SK-N-SH (cell line): ENCODE measurements at regions not wholly inside any gene's neighbourhood (a gene's known extent, or its start where the extent isn't known, plus 50 kb on each side); places are given as distances from the start of the nearest gene placed in this dataset.

Experiments
- CTCF ChIA-PET: fragments of 300-600, 350-600 bp; formaldehyde crosslinking; extraction: SDS; loops from one replicate; lab custom pipeline; 2021; lab: Yijun Ruan, JAX
- POLR2A ChIA-PET: fragments of 350-600 bp; sonication (Branson Sonifier 250); formaldehyde crosslinking; extraction: SDS; loops from one replicate; lab custom pipeline; 2020; ENCODE audit warnings: antibody characterized with exemption, inconsistent platforms; lab: Yijun Ruan, JAX
- DNase-seq: peaks from one replicate; pipeline ENCODE4 v3.0.0; 2012
- H2AFZ ChIP-seq: fragments of 200-600 bp; sonication (generic); 2 replicates; pipeline ENCODE4 v1.8.1; 2016; ENCODE audit warnings: antibody characterized with exemption, mild to moderate bottlenecking, low read depth
- H3F3A ChIP-seq: fragments of 200-600 bp; sonication (generic); replicated peaks from 2 replicates; pipeline ENCODE3; 2016; ENCODE audit warnings: antibody characterized with exemption, mild to moderate bottlenecking; ENCODE audit not compliant: insufficient read depth
- H3K27ac ChIP-seq, 2 experiments: fragments of 200-500 bp in 1 of 2; fragments of 200-600 bp in 1 of 2; sonication (Bioruptor generic) in 1 of 2; sonication (generic), shearing (Covaris generic) in 1 of 2; 2 replicates each; pipeline versions ENCODE4 v1.5.1 to v1.6.1; 2014 to 2016; ENCODE audit warnings: low read depth in 2 of 2, inconsistent platforms in 1 of 2, low read length in 1 of 2, mild to moderate bottlenecking in 1 of 2, mixed read lengths in 1 of 2
- H3K27me3 ChIP-seq: fragments of 200-600 bp; sonication (generic), shearing (Covaris generic); 2 replicates; pipeline ENCODE4 v1.6.1; 2016; ENCODE audit warnings: mixed run types; ENCODE audit not compliant: insufficient read depth
- H3K36me3 ChIP-seq, 2 experiments: fragments of 200-500 bp in 1 of 2; fragments of 200-600 bp in 1 of 2; sonication (Bioruptor generic) in 1 of 2; sonication (generic) in 1 of 2; replicated peaks in 1 of 2; 2 replicates each; pipeline versions ENCODE3 to v1.5.1; 2014 to 2016; ENCODE audit warnings: low read length in 1 of 2, mild to moderate bottlenecking in 1 of 2; ENCODE audit not compliant: insufficient read depth in 2 of 2, control insufficient read depth in 1 of 2
- H3K4me1 ChIP-seq, 2 experiments: fragments of 200-500 bp in 1 of 2; fragments of 200-600 bp in 1 of 2; sonication (Bioruptor generic) in 1 of 2; sonication (generic), shearing (Covaris generic) in 1 of 2; 2 replicates each; pipeline versions ENCODE4 v1.5.1 to v1.6.1; 2014 to 2016; ENCODE audit warnings: low read depth in 1 of 2, low read length in 1 of 2, mixed run types in 1 of 2; ENCODE audit not compliant: insufficient read depth in 2 of 2, control insufficient read depth in 1 of 2
- H3K4me2 ChIP-seq: fragments of 200-600 bp; sonication (generic), shearing (Covaris generic); 2 replicates; pipeline ENCODE4 v1.6.1; 2017; ENCODE audit warnings: mixed run types
- H3K4me3 ChIP-seq, 2 experiments: fragments of 200-500 bp in 1 of 2; fragments of 200-600 bp in 1 of 2; sonication (Bioruptor generic) in 1 of 2; sonication (generic), shearing (Covaris generic) in 1 of 2; 2 replicates each; pipeline versions ENCODE4 v1.5.1 to v1.8.1; 2014 to 2016; ENCODE audit warnings: low read depth in 2 of 2, inconsistent platforms in 1 of 2, low read length in 1 of 2, mild to moderate bottlenecking in 1 of 2, mixed read lengths in 1 of 2, moderate library complexity in 1 of 2
- H3K79me2 ChIP-seq: fragments of 200-600 bp; sonication (generic); 2 replicates; pipeline ENCODE4 v1.8.1; 2017; ENCODE audit warnings: mild to moderate bottlenecking; ENCODE audit not compliant: insufficient read depth
- H3K9ac ChIP-seq: fragments of 200-600 bp; sonication (generic); 2 replicates; pipeline ENCODE4 v1.6.1; 2017; ENCODE audit warnings: mixed run types
- H3K9me2 ChIP-seq: fragments of 200-600 bp; sonication (generic); 2 replicates; pipeline ENCODE4 v1.6.1; 2017; ENCODE audit warnings: mixed run types
- H3K9me3 ChIP-seq: fragments of 200-600 bp; sonication (generic); 2 replicates; pipeline ENCODE4 v1.6.1; 2017; ENCODE audit warnings: mixed run types, mild to moderate bottlenecking, moderate library complexity
- H4K20me1 ChIP-seq: fragments of 200-600 bp; sonication (generic); 2 replicates; pipeline ENCODE4 v1.6.1; 2017; ENCODE audit warnings: mild to moderate bottlenecking, mixed run types; ENCODE audit not compliant: insufficient read depth
- CHD2 ChIP-seq: fragments of 150-350 bp; IDR thresholded peaks from 2 replicates; pipeline ENCODE4 v1.6.1; 2018; ENCODE audit warnings: low read length; ENCODE audit not compliant: partially characterized antibody
- RAD21 ChIP-seq: IDR thresholded peaks from 2 replicates; pipeline ENCODE4 v1.6.1; 2012; ENCODE audit warnings: mild to moderate bottlenecking, low read length
- REST ChIP-seq: IDR thresholded peaks from 2 replicates; pipeline ENCODE4 v1.6.1; 2012; ENCODE audit warnings: mild to moderate bottlenecking, low read depth, low read length, moderate library complexity
- TCF12 ChIP-seq: IDR thresholded peaks from 2 replicates; pipeline ENCODE4 v1.4.0; 2012
- WGBS: methylation state at CpG from one replicate; pipeline ENCODE4 v1.1.6; 2017; ENCODE audit warnings: low lambda C conversion rate; 5-methylcytosine and 5-hydroxymethylcytosine counted together

- Histone ChIP-seq H3K9me2 (no peaks in the 10 kb centered on the region), H2AFZ (no peak overlapping the region), H3K4me1 (peaks cover 3 to 10% of the 10 kb centered on the region in 2 experiments; a peak in 1 of 4 replicates), H3K4me3 (no peak overlapping the region), H3F3A (no peaks in the 10 kb centered on the region), H3K9ac (no peak overlapping the region), H3K36me3 (no peaks in the 10 kb centered on the region), H3K27ac (no peak overlapping the region), H3K27me3 (no peaks in the 10 kb centered on the region), H3K79me2 (no peaks in the 10 kb centered on the region), H3K4me2 (no peak overlapping the region), H3K9me3 (no peaks in the 10 kb centered on the region), H4K20me1 (no peaks in the 10 kb centered on the region)
- DNase-seq: no peak
- ChIA-PET POLR2A (interaction anchor here (0.6 kb wide), 1 partner anchor 285 kb away, joined by 3 read pairs; no protein-coding TSS in a partner anchor), CTCF (interaction anchor here (0.8 to 5.3 kb wide), 14 partner anchors 8 to 592 kb away, joined by 3 to 88 read pairs (median 14); no protein-coding TSS in a partner anchor)
- 61% methylated on average over 15 of the region's 19 CpGs for WGBS
- no peak for TF ChIP-seq REST
Observed at GRCh38 chr15:31486906-31487695, 160.5 kb downstream of the KLF13 start.

GRCh38 chr15:31487811-31488436, 161.3 kb downstream of the KLF13 start:
- H2AFZ ChIP-seq: no peak overlapping the region
- DNase-seq: no peak
- WGBS: 33% methylated on average over 6 of the region's 6 CpGs
- no peaks in the 10 kb centered on the region for H3F3A ChIP-seq
- POLR2A ChIA-PET: no interaction called here
- H3K27me3 ChIP-seq: no peaks in the 10 kb centered on the region
- no peak overlapping the region for H3K27ac ChIP-seq
- TF ChIP-seq CHD2: no peak
- TF ChIP-seq RAD21: peak; percentile 43
- TF ChIP-seq TCF12: no peak
- H3K4me3 ChIP-seq: no peak overlapping the region
- no peak overlapping the region for H3K9ac ChIP-seq
- H4K20me1 ChIP-seq: no peaks in the 10 kb centered on the region
- H3K9me2 ChIP-seq: no peaks in the 10 kb centered on the region
- H3K9me3 ChIP-seq: no peaks in the 10 kb centered on the region
- H3K4me2 ChIP-seq: no peak overlapping the region
- no peaks in the 10 kb centered on the region for H3K79me2 ChIP-seq
- CTCF ChIA-PET: interaction anchor here (0.6 to 5.3 kb wide), 65 partner anchors 8 to 825 kb away, joined by 3 to 88 read pairs (median 5); partner anchors contain the start of gene KLF13
- peaks cover 3 to 10% of the 10 kb centered on the region in 2 experiments; a peak in 1 of 4 replicates for H3K4me1 ChIP-seq
- H3K36me3 ChIP-seq: no peaks in the 10 kb centered on the region
